ENCODE measurements at regions not wholly inside any gene's neighbourhood (a gene's known extent, or its start where the extent isn't known, plus 50 kb on each side); places are given as distances from the start of the nearest gene placed in this dataset.

DNA sequence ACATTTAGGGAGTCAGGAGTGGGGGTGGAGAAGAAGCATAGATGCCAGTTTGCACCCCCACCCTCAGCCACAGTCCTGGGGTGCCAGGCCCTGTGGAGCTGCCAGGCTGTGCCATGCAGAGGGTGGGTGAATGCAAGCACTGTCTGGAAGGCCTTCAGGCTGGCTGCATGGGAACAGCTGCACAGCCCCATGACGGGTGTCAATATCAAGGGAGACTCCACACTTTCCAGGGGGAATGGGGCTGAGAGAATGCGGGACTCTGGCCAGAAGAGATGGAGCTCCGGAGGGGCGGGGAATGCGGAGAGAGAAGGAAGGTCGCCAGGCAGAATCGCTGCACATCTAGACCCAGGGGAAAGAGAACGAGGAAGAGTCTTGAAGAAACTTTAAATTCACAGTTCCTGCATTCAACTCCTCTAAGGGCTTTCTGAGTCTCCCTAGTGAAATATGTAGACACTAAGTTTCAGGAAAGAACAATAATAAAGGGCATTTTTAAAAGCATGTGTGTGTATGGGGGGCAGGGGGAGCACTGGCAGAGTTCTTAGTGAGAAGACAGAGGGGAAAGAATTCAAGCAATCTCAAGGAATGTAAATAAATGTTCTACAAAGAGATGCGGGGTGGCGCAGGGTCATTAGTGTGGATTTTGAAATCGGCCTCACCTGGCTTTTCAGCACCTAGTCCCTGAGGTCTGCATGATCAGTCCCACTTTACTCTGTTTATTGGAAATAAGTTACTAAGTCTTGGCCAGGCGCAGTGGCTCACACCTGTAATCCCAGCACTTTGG lies 59.1 kb downstream of the BOD1 start:
- H3K4me3 ChIP-seq = no peak overlapping the region
- TF ChIP-seq EZH2 (IDR thresholded peaks at IDR 0.05; ENCODE audit: borderline replicate concordance) (no peak), EZH2phosphoT487 (IDR thresholded peaks at IDR 0.05; ENCODE audit: low read depth, severe bottlenecking, unreplicated experiment) (no peak)
- TF ChIP-seq, protein P1, sequence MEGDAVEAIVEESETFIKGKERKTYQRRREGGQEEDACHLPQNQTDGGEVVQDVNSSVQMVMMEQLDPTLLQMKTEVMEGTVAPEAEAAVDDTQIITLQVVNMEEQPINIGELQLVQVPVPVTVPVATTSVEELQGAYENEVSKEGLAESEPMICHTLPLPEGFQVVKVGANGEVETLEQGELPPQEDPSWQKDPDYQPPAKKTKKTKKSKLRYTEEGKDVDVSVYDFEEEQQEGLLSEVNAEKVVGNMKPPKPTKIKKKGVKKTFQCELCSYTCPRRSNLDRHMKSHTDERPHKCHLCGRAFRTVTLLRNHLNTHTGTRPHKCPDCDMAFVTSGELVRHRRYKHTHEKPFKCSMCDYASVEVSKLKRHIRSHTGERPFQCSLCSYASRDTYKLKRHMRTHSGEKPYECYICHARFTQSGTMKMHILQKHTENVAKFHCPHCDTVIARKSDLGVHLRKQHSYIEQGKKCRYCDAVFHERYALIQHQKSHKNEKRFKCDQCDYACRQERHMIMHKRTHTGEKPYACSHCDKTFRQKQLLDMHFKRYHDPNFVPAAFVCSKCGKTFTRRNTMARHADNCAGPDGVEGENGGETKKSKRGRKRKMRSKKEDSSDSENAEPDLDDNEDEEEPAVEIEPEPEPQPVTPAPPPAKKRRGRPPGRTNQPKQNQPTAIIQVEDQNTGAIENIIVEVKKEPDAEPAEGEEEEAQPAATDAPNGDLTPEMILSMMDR (IDR thresholded peaks at IDR 0.05; ENCODE audit: poor library complexity) = no peak
- H3K9me2 ChIP-seq (replicated peaks; ENCODE audit: insufficient read depth) = no peaks in the 10 kb centered on the region
- no peaks in the 10 kb centered on the region for H3K36me3 ChIP-seq (replicated peaks; ENCODE audit: insufficient read depth, low read depth)
- no peak for DNase-seq (ENCODE audit: low spot score)
- 61% methylated on average over 12 of the region's 12 CpGs for WGBS (ENCODE audit: low lambda C conversion rate, missing lambda C conversion rate)
- H2AFZ ChIP-seq = no peak overlapping the region
- H3K9me3 ChIP-seq (ENCODE audit: low read depth) = no peaks in the 10 kb centered on the region
- no peak overlapping the region for H3K4me2 ChIP-seq
- H3K27ac ChIP-seq = no peak overlapping the region
- H3K4me1 ChIP-seq (ENCODE audit: insufficient read depth) = peaks cover 5% of the 10 kb centered on the region
- no peaks in the 10 kb centered on the region for H3K79me2 ChIP-seq
- H3K27me3 ChIP-seq = no peaks in the 10 kb centered on the region
- no peaks in the 10 kb centered on the region for H4K20me1 ChIP-seq (ENCODE audit: insufficient read depth, poor library complexity, severe bottlenecking)

DNA sequence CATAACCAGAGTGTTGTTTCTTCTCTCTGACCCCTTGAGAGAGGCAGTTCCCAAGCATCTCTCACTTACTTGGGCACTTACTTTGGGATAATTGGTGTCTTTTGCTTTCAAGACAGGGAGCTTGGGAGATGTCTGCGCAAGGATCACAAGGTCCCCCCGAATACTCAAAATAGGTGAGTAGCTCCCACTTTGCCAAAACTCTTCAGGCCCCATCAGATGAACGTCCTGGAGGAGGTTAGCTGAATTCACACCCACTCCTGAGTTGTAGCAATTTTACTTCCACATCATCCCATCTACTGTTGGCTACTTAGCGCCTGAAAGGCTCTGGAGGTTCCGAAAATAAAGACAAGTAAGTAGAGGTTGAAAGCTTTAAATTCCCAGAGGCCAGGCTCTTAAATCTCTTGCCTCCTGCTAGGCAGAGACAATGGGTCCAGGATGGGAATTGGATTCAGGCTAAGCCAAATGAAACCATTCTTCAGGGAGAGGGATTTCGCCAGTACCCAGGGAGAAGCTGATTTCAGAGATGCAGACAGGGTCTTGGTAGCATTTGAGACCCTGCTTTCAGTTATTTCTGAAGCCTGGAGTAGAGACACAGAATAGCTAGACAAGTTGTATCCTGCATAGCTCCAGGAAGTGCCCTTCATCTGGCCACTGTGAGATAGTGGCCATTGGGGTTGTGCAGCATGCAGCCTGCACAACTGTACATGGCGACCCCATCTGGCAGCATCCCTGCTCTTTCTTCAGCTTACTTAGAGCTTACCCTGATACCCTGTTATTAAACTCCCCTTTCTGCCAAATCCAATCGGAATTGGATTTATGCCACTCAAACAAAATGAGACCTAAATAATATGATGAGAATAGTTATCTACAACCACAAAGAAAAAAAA lies 60.1 kb downstream of the BOD1 start:
- DNase-seq (ENCODE audit: low spot score) = no peak
- Histone ChIP-seq H3K9me2 (replicated peaks; ENCODE audit: insufficient read depth) (no peaks in the 10 kb centered on the region), H3K4me1 (ENCODE audit: insufficient read depth) (peaks cover 5% of the 10 kb centered on the region), H2AFZ (no peak overlapping the region), H3K4me3 (no peak overlapping the region), H4K20me1 (ENCODE audit: insufficient read depth, poor library complexity, severe bottlenecking) (no peaks in the 10 kb centered on the region), H3K9me3 (ENCODE audit: low read depth) (no peaks in the 10 kb centered on the region), H3K79me2 (no peaks in the 10 kb centered on the region), H3K27ac (no peak overlapping the region), H3K4me2 (no peak overlapping the region), H3K27me3 (no peaks in the 10 kb centered on the region), H3K36me3 (replicated peaks; ENCODE audit: insufficient read depth, low read depth) (no peaks in the 10 kb centered on the region)
- TF ChIP-seq EZH2 (IDR thresholded peaks at IDR 0.05; ENCODE audit: borderline replicate concordance) (no peak), EZH2phosphoT487 (IDR thresholded peaks at IDR 0.05; ENCODE audit: low read depth, severe bottlenecking, unreplicated experiment) (no peak)
- TF ChIP-seq, protein P1 (IDR thresholded peaks at IDR 0.05; ENCODE audit: poor library complexity) = no peak
- WGBS (ENCODE audit: low lambda C conversion rate, missing lambda C conversion rate) = 80% methylated on average over 8 of the region's 8 CpGs

DNA sequence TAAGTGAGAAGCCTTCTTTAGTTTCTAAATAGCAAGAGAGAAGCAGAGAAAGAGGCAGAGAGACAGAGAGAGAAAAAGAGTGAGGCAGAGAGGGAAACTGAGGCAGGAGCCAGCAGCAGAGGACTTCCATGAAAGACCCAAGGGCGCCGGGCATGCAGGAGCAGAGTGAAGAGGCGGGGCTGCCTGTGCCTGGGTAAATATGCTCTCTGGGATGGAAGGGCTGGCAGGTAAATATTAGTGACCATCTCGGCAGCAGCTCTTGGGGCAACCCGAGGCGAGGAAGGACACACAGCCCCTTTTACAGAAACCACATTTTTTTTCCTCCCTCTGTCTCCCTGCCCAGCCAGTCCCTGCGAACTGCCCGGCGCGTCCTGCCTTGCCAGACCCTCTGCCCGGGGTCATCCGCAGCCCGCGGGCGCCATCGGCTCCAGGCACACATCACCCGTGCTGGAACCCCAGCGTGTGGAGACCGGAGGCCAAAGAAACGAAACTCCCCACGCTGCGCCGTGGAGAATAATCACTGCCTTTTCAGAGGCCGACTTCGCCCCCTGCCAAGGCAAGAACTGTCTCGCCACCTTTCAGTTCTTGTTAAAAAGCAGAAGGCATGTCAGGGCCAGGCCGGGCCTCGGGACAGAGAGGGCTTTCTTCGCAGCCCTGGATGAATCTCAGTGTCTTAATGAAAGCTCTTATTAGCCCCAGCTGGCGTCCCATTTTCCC lies 61.3 kb downstream of the BOD1 start:
- H3K79me2 ChIP-seq = no peaks in the 10 kb centered on the region
- H3K4me1 ChIP-seq (ENCODE audit: insufficient read depth) = peaks cover 5% of the 10 kb centered on the region
- H3K4me2 ChIP-seq = no peak overlapping the region
- H3K9me3 ChIP-seq (ENCODE audit: low read depth) = no peaks in the 10 kb centered on the region
- H3K9me2 ChIP-seq (replicated peaks; ENCODE audit: insufficient read depth) = no peaks in the 10 kb centered on the region
- H2AFZ ChIP-seq = no peak overlapping the region
- H4K20me1 ChIP-seq (ENCODE audit: insufficient read depth, poor library complexity, severe bottlenecking) = no peaks in the 10 kb centered on the region
- H3K4me3 ChIP-seq = no peak overlapping the region
- no peak for TF ChIP-seq EZH2phosphoT487 (IDR thresholded peaks at IDR 0.05; ENCODE audit: low read depth, severe bottlenecking, unreplicated experiment)
- TF ChIP-seq, protein P1 (IDR thresholded peaks at IDR 0.05; ENCODE audit: poor library complexity) = no peak
- TF ChIP-seq EZH2 (IDR thresholded peaks at IDR 0.05; ENCODE audit: borderline replicate concordance) = no peak
- no peak for DNase-seq (ENCODE audit: low spot score)
- no peaks in the 10 kb centered on the region for H3K27me3 ChIP-seq
- 88% methylated on average over 30 of the region's 30 CpGs for WGBS (ENCODE audit: low lambda C conversion rate, missing lambda C conversion rate)
- H3K27ac ChIP-seq = no peak overlapping the region
- no peaks in the 10 kb centered on the region for H3K36me3 ChIP-seq (replicated peaks; ENCODE audit: insufficient read depth, low read depth)

All from hepatocyte (in vitro differentiated cells).